ENCODE measurements at regions not wholly inside any gene's neighbourhood (a gene's known extent, or its start where the extent isn't known, plus 50 kb on each side); places are given as distances from the start of the nearest gene placed in this dataset.
A peak's percentile ranks its signal among the peaks of the same experiment; 100 is the strongest.

DNA sequence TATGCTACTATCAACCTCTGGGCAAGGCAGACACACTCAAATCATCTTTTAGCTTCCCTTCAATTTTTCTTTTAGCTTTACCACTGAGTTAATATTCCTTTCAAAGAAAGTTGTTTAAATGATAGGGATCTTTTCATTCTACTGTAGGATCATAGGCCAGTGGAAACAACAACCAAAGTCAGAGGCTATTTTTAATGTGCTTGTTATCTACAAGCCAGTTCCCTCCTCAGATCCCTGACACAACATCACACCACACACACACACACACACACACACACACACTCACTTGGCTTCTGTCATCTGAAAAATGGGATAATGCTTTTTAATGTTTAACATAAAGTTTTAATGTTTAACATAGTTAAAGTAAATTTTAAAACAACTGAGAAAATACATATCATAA lies 106.7 kb upstream of the CAV2 start:
- no peak for FAIRE-seq
- dilution Hi-C loops (cut with MboI; ENCODE audit: extremely low pct_ligation_motif_present, low sequenced_read_pairs), result no loop called here

DNA sequence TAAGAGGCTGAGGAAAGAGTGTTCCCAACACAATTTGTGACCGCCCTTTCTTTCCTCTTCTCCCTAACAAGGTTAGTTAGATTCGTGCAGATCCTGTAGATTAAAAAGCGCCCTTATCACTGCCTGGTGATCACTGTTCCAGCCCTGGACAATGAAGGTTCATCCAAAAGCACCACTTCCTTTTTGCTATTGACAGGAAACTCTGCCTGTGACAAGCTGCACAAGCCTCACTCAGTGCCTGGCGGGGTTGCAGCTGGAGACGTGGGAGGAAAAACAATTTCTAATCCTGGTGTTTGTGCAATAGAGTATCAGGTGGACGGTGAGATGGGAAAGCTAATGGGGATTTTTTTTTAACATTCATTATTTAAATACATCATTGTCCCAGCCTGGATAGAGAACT lies 105.9 kb upstream of the CAV2 start:
- no peaks in the 10 kb centered on the region for H3K27me3 ChIP-seq (ENCODE audit: control insufficient read depth, extremely low read depth, insufficient read depth, low read length)
- no peak for TF ChIP-seq EZH2 (IDR thresholded peaks at IDR 0.05; ENCODE audit: low read length)
- TF ChIP-seq, protein P1, sequence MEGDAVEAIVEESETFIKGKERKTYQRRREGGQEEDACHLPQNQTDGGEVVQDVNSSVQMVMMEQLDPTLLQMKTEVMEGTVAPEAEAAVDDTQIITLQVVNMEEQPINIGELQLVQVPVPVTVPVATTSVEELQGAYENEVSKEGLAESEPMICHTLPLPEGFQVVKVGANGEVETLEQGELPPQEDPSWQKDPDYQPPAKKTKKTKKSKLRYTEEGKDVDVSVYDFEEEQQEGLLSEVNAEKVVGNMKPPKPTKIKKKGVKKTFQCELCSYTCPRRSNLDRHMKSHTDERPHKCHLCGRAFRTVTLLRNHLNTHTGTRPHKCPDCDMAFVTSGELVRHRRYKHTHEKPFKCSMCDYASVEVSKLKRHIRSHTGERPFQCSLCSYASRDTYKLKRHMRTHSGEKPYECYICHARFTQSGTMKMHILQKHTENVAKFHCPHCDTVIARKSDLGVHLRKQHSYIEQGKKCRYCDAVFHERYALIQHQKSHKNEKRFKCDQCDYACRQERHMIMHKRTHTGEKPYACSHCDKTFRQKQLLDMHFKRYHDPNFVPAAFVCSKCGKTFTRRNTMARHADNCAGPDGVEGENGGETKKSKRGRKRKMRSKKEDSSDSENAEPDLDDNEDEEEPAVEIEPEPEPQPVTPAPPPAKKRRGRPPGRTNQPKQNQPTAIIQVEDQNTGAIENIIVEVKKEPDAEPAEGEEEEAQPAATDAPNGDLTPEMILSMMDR (optimal IDR thresholded peaks at IDR 0.05 in 1 of 3, IDR thresholded peaks at IDR 0.05 in 1 of 3, conservative IDR thresholded peaks at IDR 0.05 in 1 of 3; ENCODE audit: extremely low read depth in 1 of 3, insufficient read depth in 2 of 3, low read length in 3 of 3), result no peak
- no peaks in the 10 kb centered on the region for H3K9me1 ChIP-seq (ENCODE audit: control insufficient read depth, extremely low read depth, insufficient read depth, low read length)
- no peaks in the 10 kb centered on the region for H3K36me3 ChIP-seq (ENCODE audit: control insufficient read depth in 2 of 2, extremely low read depth in 1 of 2, insufficient read depth in 2 of 2, low read length in 2 of 2)
- DNase-seq (ENCODE audit: low read depth, low spot score) (no peak), FAIRE-seq (no peak)
- H2AFZ ChIP-seq (ENCODE audit: control insufficient read depth, low read length), result peak overlapping the region; percentile 5
- no peaks in the 10 kb centered on the region for H4K20me1 ChIP-seq (ENCODE audit: control insufficient read depth, extremely low read depth, insufficient read depth, low read length)
- H3K4me2 ChIP-seq (ENCODE audit: control insufficient read depth, extremely low read depth, insufficient read depth, low read depth, low read length), result no peak overlapping the region
- no peak overlapping the region for H3K27ac ChIP-seq (ENCODE audit: control insufficient read depth, insufficient read depth, low read length)
- H3K9ac ChIP-seq (ENCODE audit: control insufficient read depth, extremely low read depth, insufficient read depth, low read length), result no peak overlapping the region
- no peak overlapping the region for H3K4me3 ChIP-seq (ENCODE audit: control insufficient read depth in 2 of 3, extremely low read depth in 1 of 3, insufficient read depth in 2 of 3, low read depth in 1 of 3, low read length in 3 of 3)
- H3K79me2 ChIP-seq (ENCODE audit: control insufficient read depth, insufficient read depth, low read length), result no peaks in the 10 kb centered on the region
- peaks cover 7% of the 10 kb centered on the region for H3K9me3 ChIP-seq (ENCODE audit: control insufficient read depth, low read depth, low read length)
- peaks cover 16% of the 10 kb centered on the region for H3K4me1 ChIP-seq (ENCODE audit: control insufficient read depth, extremely low read depth, insufficient read depth, low read length)
- dilution Hi-C loops (cut with MboI; ENCODE audit: extremely low pct_ligation_motif_present, low sequenced_read_pairs), result no loop called here

More for the DNA sequence above, 106.7 kb upstream of the CAV2 start:
- no peak for DNase-seq (ENCODE audit: low read depth, low spot score)
- no peaks in the 10 kb centered on the region for H3K9me1 ChIP-seq (ENCODE audit: control insufficient read depth, extremely low read depth, insufficient read depth, low read length)
- H3K4me2 ChIP-seq (ENCODE audit: control insufficient read depth, extremely low read depth, insufficient read depth, low read depth, low read length), result no peak overlapping the region
- no peak overlapping the region for H3K9ac ChIP-seq (ENCODE audit: control insufficient read depth, extremely low read depth, insufficient read depth, low read length)
- no peak overlapping the region for H3K27ac ChIP-seq (ENCODE audit: control insufficient read depth, insufficient read depth, low read length)
- no peaks in the 10 kb centered on the region for H3K79me2 ChIP-seq (ENCODE audit: control insufficient read depth, insufficient read depth, low read length)
- no peak overlapping the region for H3K4me3 ChIP-seq (ENCODE audit: control insufficient read depth in 2 of 3, extremely low read depth in 1 of 3, insufficient read depth in 2 of 3, low read depth in 1 of 3, low read length in 3 of 3)
- H2AFZ ChIP-seq (ENCODE audit: control insufficient read depth, low read length), result no peak overlapping the region
- H4K20me1 ChIP-seq (ENCODE audit: control insufficient read depth, extremely low read depth, insufficient read depth, low read length), result no peaks in the 10 kb centered on the region
- H3K36me3 ChIP-seq (ENCODE audit: control insufficient read depth in 2 of 2, extremely low read depth in 1 of 2, insufficient read depth in 2 of 2, low read length in 2 of 2), result no peaks in the 10 kb centered on the region
- no peak for TF ChIP-seq EZH2 (IDR thresholded peaks at IDR 0.05; ENCODE audit: low read length)
- TF ChIP-seq, protein P1 (optimal IDR thresholded peaks at IDR 0.05 in 1 of 3, IDR thresholded peaks at IDR 0.05 in 1 of 3, conservative IDR thresholded peaks at IDR 0.05 in 1 of 3; ENCODE audit: extremely low read depth in 1 of 3, insufficient read depth in 2 of 3, low read length in 3 of 3), result no peak
- H3K27me3 ChIP-seq (ENCODE audit: control insufficient read depth, extremely low read depth, insufficient read depth, low read length), result no peaks in the 10 kb centered on the region
- peaks cover 16% of the 10 kb centered on the region for H3K4me1 ChIP-seq (ENCODE audit: control insufficient read depth, extremely low read depth, insufficient read depth, low read length)
- peaks cover 2% of the 10 kb centered on the region for H3K9me3 ChIP-seq (ENCODE audit: control insufficient read depth, low read depth, low read length)
